Uterus (tissue), 3 donors: ENCODE measurements at regions not wholly inside any gene's neighbourhood (a gene's known extent, or its start where the extent isn't known, plus 50 kb on each side); places are given as distances from the start of the nearest gene placed in this dataset.
A peak's percentile ranks its signal among the peaks of the same experiment; 100 is the strongest.

Source experiments
- DNase-seq, 2 donors: peaks; one replicate each; pipeline ENCODE4 v3.0.0-alpha.2; 2019 to 2020
- H3K27ac ChIP-seq, 2 donors: fragments of 200-600 bp; sonication (generic); 1 replicate in 1 of 2; 2 replicates in 1 of 2; pipeline ENCODE4 v1.5.1; 2016 to 2018
- H3K27me3 ChIP-seq, 2 donors: fragments of 200-600 bp; sonication (generic); one replicate each; pipeline ENCODE4 v1.5.1; 2018 to 2019; ENCODE audit warnings: control low read depth in 1 of 2
- H3K36me3 ChIP-seq, 2 donors: fragments of 200-600 bp; sonication (generic); one replicate each; pipeline ENCODE4 v1.5.1; 2019; ENCODE audit warnings: control low read depth in 1 of 2
- H3K4me1 ChIP-seq, 2 donors: fragments of 200-600 bp; sonication (generic); one replicate each; pipeline ENCODE4 v1.5.1; 2018 to 2019; ENCODE audit warnings: control low read depth in 1 of 2
- H3K4me3 ChIP-seq, 2 donors: fragments of 200-600 bp; sonication (generic); 1 replicate in 1 of 2; 2 replicates in 1 of 2; pipeline ENCODE4 v1.5.1; 2018 to 2019; ENCODE audit warnings: mild to moderate bottlenecking in 1 of 2
- H3K9me3 ChIP-seq, 2 donors: fragments of 200-600 bp; sonication (generic); one replicate each; pipeline ENCODE4 v1.5.1; 2019; ENCODE audit warnings: control low read depth in 1 of 2
- POLR2A ChIP-seq, 2 donors: fragments of 450-650 bp; IDR thresholded peaks; one replicate each; pipeline ENCODE4 v1.6.1; 2016; ENCODE audit warnings: antibody characterized with exemption in 2 of 2, mild to moderate bottlenecking in 1 of 2, moderate library complexity in 1 of 2
- intact Hi-C: fragments of 100-400 bp; cut with DNase I; formaldehyde crosslinking; loops from one replicate; pipeline ENCODE4 v1.15.1; 2023; ENCODE audit warnings: low total_unique reads
- TF ChIP-seq, protein P1 (sequence below), 4 experiments: fragments of 200-600 bp in 2 of 4; fragments of 450-650 bp in 2 of 4; sonication (generic) in 2 of 4; IDR thresholded peaks; one replicate each; pipeline ENCODE4 v1.5.1; 2016 to 2019; ENCODE audit warnings: antibody characterized with exemption in 4 of 4, mild to moderate bottlenecking in 2 of 4, moderate library complexity in 1 of 4
- donor health status: DM: yes; HTN: yes; CAD: no.

GRCh38 chr15:39444735-39445470, 136.0 kb upstream of the THBS1 start:
- Histone ChIP-seq H3K4me3 (no peak overlapping the region), H3K9me3 (no peaks in the 10 kb centered on the region), H3K36me3 (no peaks in the 10 kb centered on the region), H3K27me3 (no peaks in the 10 kb centered on the region), H3K27ac (no peak overlapping the region), H3K4me1 (no peaks in the 10 kb centered on the region)
- no peak for TF ChIP-seq POLR2A (IDR thresholded peaks at IDR 0.05)
- TF ChIP-seq, protein P1, sequence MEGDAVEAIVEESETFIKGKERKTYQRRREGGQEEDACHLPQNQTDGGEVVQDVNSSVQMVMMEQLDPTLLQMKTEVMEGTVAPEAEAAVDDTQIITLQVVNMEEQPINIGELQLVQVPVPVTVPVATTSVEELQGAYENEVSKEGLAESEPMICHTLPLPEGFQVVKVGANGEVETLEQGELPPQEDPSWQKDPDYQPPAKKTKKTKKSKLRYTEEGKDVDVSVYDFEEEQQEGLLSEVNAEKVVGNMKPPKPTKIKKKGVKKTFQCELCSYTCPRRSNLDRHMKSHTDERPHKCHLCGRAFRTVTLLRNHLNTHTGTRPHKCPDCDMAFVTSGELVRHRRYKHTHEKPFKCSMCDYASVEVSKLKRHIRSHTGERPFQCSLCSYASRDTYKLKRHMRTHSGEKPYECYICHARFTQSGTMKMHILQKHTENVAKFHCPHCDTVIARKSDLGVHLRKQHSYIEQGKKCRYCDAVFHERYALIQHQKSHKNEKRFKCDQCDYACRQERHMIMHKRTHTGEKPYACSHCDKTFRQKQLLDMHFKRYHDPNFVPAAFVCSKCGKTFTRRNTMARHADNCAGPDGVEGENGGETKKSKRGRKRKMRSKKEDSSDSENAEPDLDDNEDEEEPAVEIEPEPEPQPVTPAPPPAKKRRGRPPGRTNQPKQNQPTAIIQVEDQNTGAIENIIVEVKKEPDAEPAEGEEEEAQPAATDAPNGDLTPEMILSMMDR (IDR thresholded peaks at IDR 0.05), result no peak
- intact Hi-C loops, result no loop called here
- peak; percentile 24 to 38 for DNase-seq

DNA sequence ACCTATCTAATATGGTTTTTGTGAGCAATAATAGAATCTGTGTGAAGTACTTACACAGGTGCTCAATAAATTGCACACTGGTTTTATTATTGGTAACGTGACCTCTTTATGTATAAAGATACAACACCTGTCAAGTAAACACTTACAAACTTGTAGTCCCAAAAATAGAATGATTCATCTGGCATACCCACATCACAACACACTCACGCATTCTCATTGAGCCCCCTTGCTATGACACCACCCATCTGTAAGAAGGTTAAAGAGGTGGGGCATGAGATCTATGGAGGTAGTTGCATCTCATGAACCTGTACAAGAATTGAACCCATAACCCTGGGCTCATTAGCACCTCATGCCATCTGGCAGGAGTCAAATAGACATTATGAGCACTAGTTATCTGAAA, 134.9 kb upstream of the THBS1 start:
- Histone ChIP-seq H3K27me3 (no peaks in the 10 kb centered on the region), H3K36me3 (no peaks in the 10 kb centered on the region), H3K4me3 (no peak overlapping the region), H3K27ac (no peak overlapping the region), H3K9me3 (no peaks in the 10 kb centered on the region), H3K4me1 (peaks cover 0 to 6% of the 10 kb centered on the region in 2 donors)
- TF ChIP-seq POLR2A (IDR thresholded peaks at IDR 0.05), result no peak
- TF ChIP-seq, protein P1 (IDR thresholded peaks at IDR 0.05), result no peak
- no peak for DNase-seq
- intact Hi-C loops, result no loop called here

DNA sequence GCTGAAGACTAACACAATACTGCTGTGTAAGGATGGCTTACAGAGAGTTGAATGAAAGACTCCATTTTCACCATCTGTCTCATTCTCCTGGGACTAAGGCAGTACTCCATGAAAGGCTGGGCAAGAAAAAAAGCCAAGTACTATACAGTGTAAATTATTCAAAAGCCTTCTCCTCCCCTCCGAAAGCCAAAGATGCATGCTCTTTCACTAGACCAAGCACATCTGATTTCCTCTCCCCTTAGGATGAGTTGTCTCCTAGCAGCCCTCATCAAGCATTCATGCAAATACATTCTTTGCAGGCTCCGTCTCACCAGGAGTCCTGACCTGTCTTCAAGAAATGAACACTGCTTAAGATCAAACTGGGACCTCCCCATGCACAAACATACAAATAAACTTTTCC, 133.5 kb upstream of the THBS1 start:
- Histone ChIP-seq H3K4me3 (no peak overlapping the region), H3K27me3 (no peaks in the 10 kb centered on the region), H3K36me3 (no peaks in the 10 kb centered on the region), H3K4me1 (peaks cover 0 to 12% of the 10 kb centered on the region in 2 donors), H3K27ac (no peak overlapping the region), H3K9me3 (no peaks in the 10 kb centered on the region)
- intact Hi-C loops, result no loop called here
- no peak for DNase-seq
- TF ChIP-seq, protein P1 (IDR thresholded peaks at IDR 0.05), result no peak
- no peak for TF ChIP-seq POLR2A (IDR thresholded peaks at IDR 0.05)

DNA sequence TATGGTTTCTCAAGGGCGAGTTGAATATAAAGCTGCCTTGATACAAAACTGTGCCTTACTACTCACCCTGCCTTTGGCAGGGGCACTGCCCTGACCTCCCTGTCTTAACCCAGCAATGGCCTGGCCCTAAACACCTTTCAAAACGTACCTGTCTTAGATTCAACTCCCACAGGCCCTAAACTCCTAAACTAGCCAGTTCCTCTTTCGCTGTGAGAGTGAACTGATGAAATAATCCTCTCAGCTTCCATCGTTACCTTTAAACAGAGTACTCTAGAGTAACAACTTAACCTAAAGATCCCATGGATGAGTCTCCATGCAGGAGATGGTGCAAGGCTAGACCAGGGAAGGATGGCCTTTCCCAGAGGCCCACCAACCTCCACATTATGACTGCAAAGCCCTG, 133.0 kb upstream of the THBS1 start:
- intact Hi-C loops, result no loop called here
- H3K27me3 ChIP-seq, result no peaks in the 10 kb centered on the region
- H3K36me3 ChIP-seq, result no peaks in the 10 kb centered on the region
- TF ChIP-seq, protein P1 (IDR thresholded peaks at IDR 0.05), result no peak
- TF ChIP-seq POLR2A (IDR thresholded peaks at IDR 0.05), result no peak
- no peak overlapping the region for H3K4me3 ChIP-seq
- no peak for DNase-seq
- peaks cover 0 to 12% of the 10 kb centered on the region in 2 donors for H3K4me1 ChIP-seq
- no peak overlapping the region for H3K27ac ChIP-seq
- no peaks in the 10 kb centered on the region for H3K9me3 ChIP-seq

GRCh38 chr15:39448409-39448808, 132.5 kb upstream of the THBS1 start:
- DNase-seq, result no peak
- TF ChIP-seq POLR2A (IDR thresholded peaks at IDR 0.05), result no peak
- TF ChIP-seq, protein P1 (IDR thresholded peaks at IDR 0.05), result no peak
- intact Hi-C loops, result no loop called here

More at GRCh38 chr15:39448409-39448808, 132.5 kb upstream of the THBS1 start:
- no peak overlapping the region for H3K27ac ChIP-seq
- H3K4me1 ChIP-seq, result peaks cover 0 to 12% of the 10 kb centered on the region in 2 donors
- H3K4me3 ChIP-seq, result no peak overlapping the region
- no peaks in the 10 kb centered on the region for H3K9me3 ChIP-seq
- H3K36me3 ChIP-seq, result no peaks in the 10 kb centered on the region
- H3K27me3 ChIP-seq, result no peaks in the 10 kb centered on the region
